NT2/D1 (cell line): ENCODE measurements at regions not wholly inside any gene's neighbourhood (a gene's known extent, or its start where the extent isn't known, plus 50 kb on each side); places are given as distances from the start of the nearest gene placed in this dataset.

ENCODE experiments used
- SUZ12 ChIP-seq: IDR thresholded peaks from 2 replicates; pipeline ENCODE4 v1.6.1; 2011; ENCODE audit not compliant: insufficient read length, insufficient read depth; ENCODE audit errors: extremely low read depth
- YY1 ChIP-seq: IDR thresholded peaks from 2 replicates; pipeline ENCODE4 v1.6.1; 2011; ENCODE audit not compliant: insufficient read length, insufficient read depth
- ZNF274 ChIP-seq: IDR thresholded peaks from 2 replicates; pipeline ENCODE4 v1.6.1; 2011; ENCODE audit warnings: mild to moderate bottlenecking, low read depth, low read length

GRCh38 chr22:49648053-49648452 is 179.6 kb downstream of the BRD1 start:
- no peak for TF ChIP-seq ZNF274
- TF ChIP-seq YY1: no peak
- no peak for TF ChIP-seq SUZ12
